ENCODE measurements at regions not wholly inside any gene's neighbourhood (a gene's known extent, or its start where the extent isn't known, plus 50 kb on each side); places are given as distances from the start of the nearest gene placed in this dataset.

GRCh38 chr9:86675805-86676204 is 271.5 kb downstream of the GAS1 start:
- H3K79me2 ChIP-seq = no peaks in the 10 kb centered on the region
- no peak overlapping the region for H3K4me2 ChIP-seq
- DNase-seq (ENCODE audit: low spot score) = no peak
- H3K9me2 ChIP-seq (replicated peaks; ENCODE audit: insufficient read depth) = no peaks in the 10 kb centered on the region
- H3K27me3 ChIP-seq = no peaks in the 10 kb centered on the region
- H3K9me3 ChIP-seq (ENCODE audit: low read depth) = no peaks in the 10 kb centered on the region
- WGBS (ENCODE audit: low lambda C conversion rate, missing lambda C conversion rate) = 81% methylated on average over 5 of the region's 5 CpGs
- no peak for TF ChIP-seq EZH2 (IDR thresholded peaks at IDR 0.05; ENCODE audit: borderline replicate concordance)
- no peak for TF ChIP-seq EZH2phosphoT487 (IDR thresholded peaks at IDR 0.05; ENCODE audit: low read depth, severe bottlenecking, unreplicated experiment)
- TF ChIP-seq CTCF (IDR thresholded peaks at IDR 0.05; ENCODE audit: poor library complexity) = no peak
- H2AFZ ChIP-seq = no peak overlapping the region
- H4K20me1 ChIP-seq (ENCODE audit: insufficient read depth, poor library complexity, severe bottlenecking) = no peaks in the 10 kb centered on the region
- H3K27ac ChIP-seq = no peak overlapping the region
- H3K36me3 ChIP-seq (replicated peaks; ENCODE audit: insufficient read depth, low read depth) = no peaks in the 10 kb centered on the region
- H3K4me1 ChIP-seq (ENCODE audit: insufficient read depth) = no peaks in the 10 kb centered on the region
- H3K4me3 ChIP-seq = no peak overlapping the region

GRCh38 chr9:86674487-86674886 is 272.8 kb downstream of the GAS1 start:
- 60% methylated on average over 2 of the region's 2 CpGs for WGBS (ENCODE audit: low lambda C conversion rate, missing lambda C conversion rate)
- no peak for DNase-seq (ENCODE audit: low spot score)
- H3K36me3 ChIP-seq (replicated peaks; ENCODE audit: insufficient read depth, low read depth) = no peaks in the 10 kb centered on the region
- H3K4me1 ChIP-seq (ENCODE audit: insufficient read depth) = no peaks in the 10 kb centered on the region
- no peaks in the 10 kb centered on the region for H3K27me3 ChIP-seq
- no peaks in the 10 kb centered on the region for H3K9me3 ChIP-seq (ENCODE audit: low read depth)
- H3K27ac ChIP-seq = no peak overlapping the region
- no peak for TF ChIP-seq EZH2 (IDR thresholded peaks at IDR 0.05; ENCODE audit: borderline replicate concordance)
- no peak for TF ChIP-seq EZH2phosphoT487 (IDR thresholded peaks at IDR 0.05; ENCODE audit: low read depth, severe bottlenecking, unreplicated experiment)
- no peak for TF ChIP-seq CTCF (IDR thresholded peaks at IDR 0.05; ENCODE audit: poor library complexity)
- no peak overlapping the region for H3K4me2 ChIP-seq
- H3K9me2 ChIP-seq (replicated peaks; ENCODE audit: insufficient read depth) = no peaks in the 10 kb centered on the region
- no peak overlapping the region for H2AFZ ChIP-seq
- H3K4me3 ChIP-seq = no peak overlapping the region
- no peaks in the 10 kb centered on the region for H3K79me2 ChIP-seq
- H4K20me1 ChIP-seq (ENCODE audit: insufficient read depth, poor library complexity, severe bottlenecking) = no peaks in the 10 kb centered on the region

- no peaks in the 10 kb centered on the region for H3K9me3 ChIP-seq (ENCODE audit: low read depth)
- no peaks in the 10 kb centered on the region for H3K36me3 ChIP-seq (replicated peaks; ENCODE audit: insufficient read depth, low read depth)
- no peaks in the 10 kb centered on the region for H4K20me1 ChIP-seq (ENCODE audit: insufficient read depth, poor library complexity, severe bottlenecking)
- no peak overlapping the region for H3K4me2 ChIP-seq
- TF ChIP-seq EZH2phosphoT487 (IDR thresholded peaks at IDR 0.05; ENCODE audit: low read depth, severe bottlenecking, unreplicated experiment) (no peak), CTCF (IDR thresholded peaks at IDR 0.05; ENCODE audit: poor library complexity) (no peak), EZH2 (IDR thresholded peaks at IDR 0.05; ENCODE audit: borderline replicate concordance) (no peak)
- no peaks in the 10 kb centered on the region for H3K27me3 ChIP-seq
- H3K27ac ChIP-seq = no peak overlapping the region
- H3K4me3 ChIP-seq = no peak overlapping the region
- no peaks in the 10 kb centered on the region for H3K9me2 ChIP-seq (replicated peaks; ENCODE audit: insufficient read depth)
- H3K4me1 ChIP-seq (ENCODE audit: insufficient read depth) = no peaks in the 10 kb centered on the region
- no peak overlapping the region for H2AFZ ChIP-seq
- no peaks in the 10 kb centered on the region for H3K79me2 ChIP-seq
- no peak for DNase-seq (ENCODE audit: low spot score)
- WGBS (ENCODE audit: low lambda C conversion rate, missing lambda C conversion rate) = 86% methylated on average over 2 of the region's 2 CpGs
These were observed 274.3 kb downstream of the GAS1 start for GRCh38 chr9:86672966-86673365.

GRCh38 chr9:86672301-86672700 is 275.0 kb downstream of the GAS1 start:
- TF ChIP-seq CTCF (IDR thresholded peaks at IDR 0.05; ENCODE audit: poor library complexity) = no peak
- TF ChIP-seq EZH2phosphoT487 (IDR thresholded peaks at IDR 0.05; ENCODE audit: low read depth, severe bottlenecking, unreplicated experiment) = no peak
- no peak for TF ChIP-seq EZH2 (IDR thresholded peaks at IDR 0.05; ENCODE audit: borderline replicate concordance)
- Histone ChIP-seq H4K20me1 (ENCODE audit: insufficient read depth, poor library complexity, severe bottlenecking) (no peaks in the 10 kb centered on the region), H3K36me3 (replicated peaks; ENCODE audit: insufficient read depth, low read depth) (no peaks in the 10 kb centered on the region), H3K9me3 (ENCODE audit: low read depth) (no peaks in the 10 kb centered on the region), H3K79me2 (no peaks in the 10 kb centered on the region), H3K4me1 (ENCODE audit: insufficient read depth) (no peaks in the 10 kb centered on the region), H3K4me3 (no peak overlapping the region), H2AFZ (no peak overlapping the region), H3K27me3 (no peaks in the 10 kb centered on the region), H3K27ac (no peak overlapping the region), H3K9me2 (replicated peaks; ENCODE audit: insufficient read depth) (no peaks in the 10 kb centered on the region), H3K4me2 (no peak overlapping the region)
- no peak for DNase-seq (ENCODE audit: low spot score)
- 70% methylated on average over 9 of the region's 9 CpGs for WGBS (ENCODE audit: low lambda C conversion rate, missing lambda C conversion rate)

All from hepatocyte (in vitro differentiated cells).